CD4-positive, alpha-beta T cell treated with Interleukin-17A for 1 hour (primary cell): ENCODE measurements at regions not wholly inside any gene's neighbourhood (a gene's known extent, or its start where the extent isn't known, plus 50 kb on each side); places are given as distances from the start of the nearest gene placed in this dataset.

Source experiments
- DNase-seq: peaks from one replicate; pipeline ENCODE4 v3.0.0-alpha.2; 2020

GRCh38 chr1:83017276-83017675, 981.7 kb downstream of the TTLL7 start:
- DNase-seq: no peak

GRCh38 chr1:83016354-83016849, 982.5 kb downstream of the TTLL7 start:
- no peak for DNase-seq

GRCh38 chr1:83015163-83015562, 983.8 kb downstream of the TTLL7 start:
- no peak for DNase-seq

GRCh38 chr1:83012950-83013349, 986.0 kb downstream of the TTLL7 start:
- DNase-seq: no peak

- DNase-seq: no peak
Measured at GRCh38 chr1:83011265-83011664, 987.7 kb downstream of the TTLL7 start.

- DNase-seq: no peak
Measured at GRCh38 chr1:83006271-83006670, 992.7 kb downstream of the TTLL7 start.

- no peak for DNase-seq
Measured at GRCh38 chr1:83000286-83000685, 998.6 kb downstream of the TTLL7 start.

GRCh38 chr1:82995951-82996350, 1003.0 kb downstream of the TTLL7 start:
- no peak for DNase-seq

GRCh38 chr1:82994616-82995263, 1004.2 kb downstream of the TTLL7 start:
- no peak for DNase-seq

GRCh38 chr1:82991569-82991968, 1007.4 kb downstream of the TTLL7 start:
- DNase-seq: no peak

- DNase-seq: no peak
Measured at GRCh38 chr1:82979593-82980236, 1019.2 kb downstream of the TTLL7 start.

- DNase-seq: no peak
Measured at GRCh38 chr1:82978461-82979324, 1020.2 kb downstream of the TTLL7 start.

GRCh38 chr1:82972841-82973553, 1025.9 kb downstream of the TTLL7 start:
- DNase-seq: no peak

GRCh38 chr1:82969340-82969739, 1029.6 kb downstream of the TTLL7 start:
- no peak for DNase-seq

- DNase-seq: no peak
Measured at GRCh38 chr1:82962658-82963057, 1036.3 kb downstream of the TTLL7 start.

GRCh38 chr1:82950606-82951200, 1048.2 kb downstream of the TTLL7 start:
- DNase-seq: no peak

GRCh38 chr1:82948386-82948785, 1050.5 kb downstream of the TTLL7 start:
- no peak for DNase-seq

- DNase-seq: no peak
Measured at GRCh38 chr1:82947278-82947677, 1051.7 kb downstream of the TTLL7 start.

GRCh38 chr1:82946096-82946605, 1052.8 kb downstream of the TTLL7 start:
- DNase-seq: no peak

- no peak for DNase-seq
Measured at GRCh38 chr1:82944822-82945221, 1054.1 kb downstream of the TTLL7 start.

GRCh38 chr1:82934074-82934473, 1064.9 kb downstream of the TTLL7 start:
- DNase-seq: no peak

GRCh38 chr1:82932727-82933126, 1066.2 kb downstream of the TTLL7 start:
- DNase-seq: no peak
